ENCODE measurements at regions not wholly inside any gene's neighbourhood (a gene's known extent, or its start where the extent isn't known, plus 50 kb on each side); places are given as distances from the start of the nearest gene placed in this dataset.

- H2AFZ ChIP-seq (ENCODE audit: control insufficient read depth, low read depth, low read length), result no peak overlapping the region
- intact Hi-C loops (cut with micrococcal nuclease; ENCODE audit: unreplicated experiment) (no loop called here), in situ Hi-C loops (cut with MboI) (no loop called here)
- no peak overlapping the region for H3K4me3 ChIP-seq
- RAD21 ChIA-PET (ENCODE audit: unreplicated experiment), result interaction anchor here (1.5 kb wide), 1 partner anchor 251 kb away, joined by 3 read pairs; no protein-coding TSS in a partner anchor
- POLR2A ChIA-PET, result no interaction called here
- H3K27ac ChIP-seq (ENCODE audit: control insufficient read depth, insufficient read depth), result no peak overlapping the region
- FAIRE-seq (no peak), ATAC-seq (no peak), DNase-seq (ENCODE audit: low read depth, low spot score) (no peak)
- H3K27me3 ChIP-seq (replicated peaks in 1 of 2; ENCODE audit: control insufficient read depth in 2 of 2, insufficient read depth in 2 of 2, low read length in 1 of 2), result no peaks in the 10 kb centered on the region; a peak in 1 of 4 replicates
- TF ChIP-seq STAT3 (IDR thresholded peaks at IDR 0.05; ENCODE audit: low read depth, low read length) (no peak), DPF2 (IDR thresholded peaks at IDR 0.05) (no peak)
- no peaks in the 10 kb centered on the region for H3K9me3 ChIP-seq (replicated peaks; ENCODE audit: control insufficient read depth, insufficient read depth, low read length)
- BruUV-seq (replicated peaks), result no TSS peak
- H3K79me2 ChIP-seq (ENCODE audit: control insufficient read depth, insufficient read depth, low read length), result no peaks in the 10 kb centered on the region
- 23% methylated on average over 2 of the region's 2 CpGs for WGBS (ENCODE audit: insufficient coverage, insufficient replicate concordance, low lambda C conversion rate, missing lambda C conversion rate)
- SMC1A ChIA-PET (ENCODE audit: uncharacterized antibody, unreplicated experiment), result no interaction called here
- H3K9ac ChIP-seq (ENCODE audit: control insufficient read depth, insufficient read depth, low read length), result no peak overlapping the region
- H3K4me2 ChIP-seq (ENCODE audit: control insufficient read depth, insufficient read depth), result no peak overlapping the region
- H3K36me3 ChIP-seq (ENCODE audit: control insufficient read depth in 2 of 2, insufficient read depth in 2 of 2, low read length in 1 of 2), result no peaks in the 10 kb centered on the region
- H4K20me1 ChIP-seq (ENCODE audit: control insufficient read depth, insufficient read depth), result no peaks in the 10 kb centered on the region
- CTCF ChIA-PET, result no interaction called here
- H3K4me1 ChIP-seq (ENCODE audit: control insufficient read depth, insufficient read depth, low read length), result no peaks in the 10 kb centered on the region
Measured at GRCh38 chr18:51446571-51447210, 249.2 kb upstream of the MEX3C start.

- DNase-seq (ENCODE audit: low read depth, low spot score) (no peak), FAIRE-seq (no peak), ATAC-seq (no peak)
- ChIA-PET RAD21 (ENCODE audit: unreplicated experiment) (interaction anchor here (1.5 kb wide), 1 partner anchor 252 kb away, joined by 3 read pairs; no protein-coding TSS in a partner anchor), SMC1A (ENCODE audit: uncharacterized antibody, unreplicated experiment) (no interaction called here), CTCF (no interaction called here), POLR2A (no interaction called here)
- no TSS peak for BruUV-seq (replicated peaks)
- H3K79me2 ChIP-seq (ENCODE audit: control insufficient read depth, insufficient read depth, low read length), result no peaks in the 10 kb centered on the region
- no peak overlapping the region for H3K4me2 ChIP-seq (ENCODE audit: control insufficient read depth, insufficient read depth)
- no peaks in the 10 kb centered on the region for H4K20me1 ChIP-seq (ENCODE audit: control insufficient read depth, insufficient read depth)
- intact Hi-C loops (cut with micrococcal nuclease; ENCODE audit: unreplicated experiment) (no loop called here), in situ Hi-C loops (cut with MboI) (no loop called here)
- no peaks in the 10 kb centered on the region; a peak in 1 of 4 replicates for H3K27me3 ChIP-seq (replicated peaks in 1 of 2; ENCODE audit: control insufficient read depth in 2 of 2, insufficient read depth in 2 of 2, low read length in 1 of 2)
- WGBS (ENCODE audit: insufficient coverage, insufficient replicate concordance, low lambda C conversion rate, missing lambda C conversion rate), result 26% methylated on average over 18 of the region's 19 CpGs
- no peaks in the 10 kb centered on the region for H3K36me3 ChIP-seq (ENCODE audit: control insufficient read depth in 2 of 2, insufficient read depth in 2 of 2, low read length in 1 of 2)
- no peak overlapping the region for H3K9ac ChIP-seq (ENCODE audit: control insufficient read depth, insufficient read depth, low read length)
- no peak overlapping the region for H3K27ac ChIP-seq (ENCODE audit: control insufficient read depth, insufficient read depth)
- no peaks in the 10 kb centered on the region for H3K4me1 ChIP-seq (ENCODE audit: control insufficient read depth, insufficient read depth, low read length)
- H3K9me3 ChIP-seq (replicated peaks; ENCODE audit: control insufficient read depth, insufficient read depth, low read length), result no peaks in the 10 kb centered on the region
- H2AFZ ChIP-seq (ENCODE audit: control insufficient read depth, low read depth, low read length), result no peak overlapping the region
- H3K4me3 ChIP-seq, result no peak overlapping the region
- TF ChIP-seq STAT3 (IDR thresholded peaks at IDR 0.05; ENCODE audit: low read depth, low read length), result no peak
- TF ChIP-seq SMARCA5 (IDR thresholded peaks at IDR 0.05), result no peak
- no peak for TF ChIP-seq PKNOX1 (IDR thresholded peaks at IDR 0.05)
- TF ChIP-seq EZH2 (IDR thresholded peaks at IDR 0.05; ENCODE audit: borderline replicate concordance, control insufficient read depth, low read depth, low read length), result no peak
- no peak for TF ChIP-seq ATF3 (IDR thresholded peaks at IDR 0.05; ENCODE audit: borderline replicate concordance, extremely low read depth, low read depth, low read length)
- no peak for TF ChIP-seq CTCF (IDR thresholded peaks at IDR 0.05 in 2 of 3, conservative IDR thresholded peaks at IDR 0.05 in 1 of 3; ENCODE audit: control insufficient read depth in 2 of 3, extremely low read depth in 1 of 3, insufficient read depth in 1 of 3, low read depth in 3 of 3, low read length in 3 of 3)
- TF ChIP-seq HDGF (IDR thresholded peaks at IDR 0.05), result no peak
- no peak for TF ChIP-seq YBX1 (IDR thresholded peaks at IDR 0.05)
- TF ChIP-seq BCL3 (IDR thresholded peaks at IDR 0.05; ENCODE audit: borderline replicate concordance, insufficient read depth, low read depth, low read length, poor library complexity, severe bottlenecking), result no peak
Measured at GRCh38 chr18:51447351-51448342, 250.2 kb upstream of the MEX3C start.

All from GM12878 (cell line).